Sigmoid colon (tissue), 4 donors: ENCODE measurements at regions not wholly inside any gene's neighbourhood (a gene's known extent, or its start where the extent isn't known, plus 50 kb on each side); places are given as distances from the start of the nearest gene placed in this dataset.

ENCODE experiments used
- EP300 ChIP-seq, 4 donors: sonication (generic); formaldehyde crosslinking; IDR thresholded peaks; one replicate each; pipeline ENCODE4 v1.6.1; 2017; ENCODE audit warnings: antibody characterized with exemption in 4 of 4
- POLR2A ChIP-seq, 2 donors: fragments of 450-650 bp; IDR thresholded peaks; one replicate each; pipeline ENCODE4 v1.6.1; 2016; ENCODE audit warnings: antibody characterized with exemption in 2 of 2, mild to moderate bottlenecking in 2 of 2, moderate library complexity in 2 of 2
- POLR2AphosphoS5 ChIP-seq, 4 donors: sonication (generic); formaldehyde crosslinking; IDR thresholded peaks; one replicate each; pipeline ENCODE4 v1.6.1; 2017; ENCODE audit warnings: antibody characterized with exemption in 4 of 4
- TF ChIP-seq, protein P1 (sequence below), 4 experiments: fragments of 450-650 bp in 3 of 4; fragments of 200-600 bp in 1 of 4; IDR thresholded peaks; one replicate each; pipeline ENCODE4 v1.5.1; 2016 to 2019; ENCODE audit warnings: antibody characterized with exemption in 4 of 4, mild to moderate bottlenecking in 3 of 4, moderate library complexity in 2 of 4

DNA sequence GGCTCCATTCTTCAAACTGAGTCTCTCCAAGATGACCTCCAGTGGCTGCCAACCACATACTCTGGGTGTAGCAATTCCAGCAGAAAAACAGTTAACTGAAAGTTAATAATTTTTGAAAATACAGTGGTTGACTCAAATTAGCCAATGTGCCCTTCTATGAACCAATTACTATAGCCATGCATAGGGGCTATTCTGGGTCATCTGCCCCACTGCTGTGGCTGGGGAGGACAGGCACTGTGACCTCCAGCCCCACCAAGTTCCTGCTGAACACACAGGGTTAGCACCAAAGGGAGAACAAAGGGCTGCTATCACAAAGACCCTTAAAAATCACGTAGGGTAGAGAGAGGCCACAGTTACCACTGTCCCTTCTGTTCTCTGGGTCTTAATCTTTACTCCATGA lies 123.0 kb downstream of the IRS1 start:
- TF ChIP-seq, protein P1, sequence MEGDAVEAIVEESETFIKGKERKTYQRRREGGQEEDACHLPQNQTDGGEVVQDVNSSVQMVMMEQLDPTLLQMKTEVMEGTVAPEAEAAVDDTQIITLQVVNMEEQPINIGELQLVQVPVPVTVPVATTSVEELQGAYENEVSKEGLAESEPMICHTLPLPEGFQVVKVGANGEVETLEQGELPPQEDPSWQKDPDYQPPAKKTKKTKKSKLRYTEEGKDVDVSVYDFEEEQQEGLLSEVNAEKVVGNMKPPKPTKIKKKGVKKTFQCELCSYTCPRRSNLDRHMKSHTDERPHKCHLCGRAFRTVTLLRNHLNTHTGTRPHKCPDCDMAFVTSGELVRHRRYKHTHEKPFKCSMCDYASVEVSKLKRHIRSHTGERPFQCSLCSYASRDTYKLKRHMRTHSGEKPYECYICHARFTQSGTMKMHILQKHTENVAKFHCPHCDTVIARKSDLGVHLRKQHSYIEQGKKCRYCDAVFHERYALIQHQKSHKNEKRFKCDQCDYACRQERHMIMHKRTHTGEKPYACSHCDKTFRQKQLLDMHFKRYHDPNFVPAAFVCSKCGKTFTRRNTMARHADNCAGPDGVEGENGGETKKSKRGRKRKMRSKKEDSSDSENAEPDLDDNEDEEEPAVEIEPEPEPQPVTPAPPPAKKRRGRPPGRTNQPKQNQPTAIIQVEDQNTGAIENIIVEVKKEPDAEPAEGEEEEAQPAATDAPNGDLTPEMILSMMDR (IDR thresholded peaks at IDR 0.05) = no peak
- TF ChIP-seq POLR2A (IDR thresholded peaks at IDR 0.05) = no peak
- no peak for TF ChIP-seq EP300 (IDR thresholded peaks at IDR 0.05)
- TF ChIP-seq POLR2AphosphoS5 (IDR thresholded peaks at IDR 0.05) = no peak
